Activated T-helper 17 cell treated with anti-CD3 and anti-CD28 coated beads, Interleukin-2, amount 50 U/mL, for 72 hours (primary cell): ENCODE measurements at regions not wholly inside any gene's neighbourhood (a gene's known extent, or its start where the extent isn't known, plus 50 kb on each side); places are given as distances from the start of the nearest gene placed in this dataset.
"Not testable (repeated sequence)": the region's sequence is repeated elsewhere in the genome, so short reads cannot be mapped to it uniquely, and the experiment has no call there.

Source experiments
- ATAC-seq: fragments of 150-1000 bp; cut with Tn5 transposase; replicated peaks from 2 replicates; pipeline ENCODE4 v1.10.0; 2021; ENCODE audit warnings: mild to moderate bottlenecking, moderate library complexity
- H3K27ac Mint-ChIP-seq: one replicate; pipeline ENCODE4 v1.8.0; 2022; ENCODE audit warnings: mixed read lengths
- H3K27me3 Mint-ChIP-seq: one replicate; pipeline ENCODE4 v1.8.0; 2022; ENCODE audit warnings: mixed read lengths
- H3K36me3 Mint-ChIP-seq: one replicate; pipeline ENCODE4 v1.8.0; 2022; ENCODE audit warnings: low read depth, mild to moderate bottlenecking, mixed read lengths
- H3K4me1 Mint-ChIP-seq: one replicate; pipeline ENCODE4 v1.8.0; 2022; ENCODE audit warnings: mixed read lengths
- H3K4me3 Mint-ChIP-seq: one replicate; pipeline ENCODE4 v1.8.0; 2022; ENCODE audit warnings: mild to moderate bottlenecking, mixed read lengths
- H3K9me3 Mint-ChIP-seq: one replicate; pipeline ENCODE4 v1.8.0; 2022; ENCODE audit warnings: mixed read lengths

DNA sequence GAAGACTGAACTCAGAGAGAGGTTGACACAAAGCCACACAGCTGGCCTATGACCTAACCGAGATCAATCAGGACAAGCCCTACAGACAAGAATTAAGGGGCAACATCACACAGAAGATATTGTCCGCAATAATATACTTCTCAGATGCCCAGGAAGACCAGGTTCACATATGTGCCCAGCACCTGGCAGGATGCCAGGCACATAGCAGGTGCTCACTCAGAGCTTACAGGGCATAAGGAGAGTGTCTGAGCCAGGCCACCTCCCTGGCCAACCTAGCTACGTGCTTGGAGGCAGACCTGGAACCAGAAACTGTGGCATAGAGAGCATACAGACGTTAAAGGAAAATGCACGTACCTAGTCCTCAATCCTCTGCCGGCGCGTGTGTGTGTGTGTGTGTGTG is 87.0 kb upstream of the LRFN2 start:
- Mint-ChIP-seq H3K4me3 (no peak overlapping the region), H3K27me3 (peaks cover 11% of the 10 kb centered on the region), H3K36me3 (no peaks in the 10 kb centered on the region), H3K27ac (no peak overlapping the region), H3K9me3 (peaks cover 4% of the 10 kb centered on the region), H3K4me1 (no peaks in the 10 kb centered on the region)
- ATAC-seq, result no peak

DNA sequence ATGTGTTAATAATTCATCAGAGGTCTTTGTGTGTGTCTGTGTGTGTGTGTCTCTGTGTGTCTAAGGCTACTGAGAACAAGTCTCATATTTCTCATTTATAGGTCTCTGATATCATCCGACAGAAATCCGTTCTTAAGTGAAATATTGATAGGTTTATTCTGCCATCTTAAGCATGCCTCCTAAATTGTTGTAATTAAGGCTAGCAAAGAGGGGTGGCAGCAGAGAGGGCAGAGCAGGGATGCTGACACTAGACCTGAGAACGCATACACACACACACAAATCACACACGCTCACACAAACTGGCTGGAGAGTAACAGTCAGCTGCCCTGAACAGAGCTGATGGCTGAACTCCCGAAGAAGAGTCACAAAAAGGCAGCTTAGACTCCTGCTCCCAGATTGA is 84.9 kb upstream of the LRFN2 start:
- Mint-ChIP-seq H3K36me3 (no peaks in the 10 kb centered on the region), H3K4me1 (no peaks in the 10 kb centered on the region), H3K27ac (no peak overlapping the region), H3K9me3 (no peaks in the 10 kb centered on the region), H3K4me3 (no peak overlapping the region), H3K27me3 (peaks cover 7% of the 10 kb centered on the region)
- ATAC-seq, result no peak

DNA sequence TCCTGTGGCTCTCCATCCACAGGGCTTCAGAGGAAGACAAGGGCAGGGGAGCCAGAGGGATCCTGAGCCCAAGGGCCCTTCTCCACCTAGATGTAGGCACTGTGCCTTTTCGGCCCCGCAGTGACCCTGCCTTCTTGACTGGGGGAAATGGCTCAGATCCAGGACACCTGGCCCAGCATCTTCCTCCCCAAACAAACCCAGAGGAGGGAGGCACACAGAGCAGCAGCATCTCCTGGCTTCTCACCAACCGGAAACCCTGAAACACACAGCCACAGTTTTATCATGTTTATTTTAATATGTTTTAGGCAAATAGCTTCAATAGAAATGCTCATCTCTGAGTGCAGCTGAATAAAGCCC is 84.5 kb upstream of the LRFN2 start:
- ATAC-seq, result no peak
- Mint-ChIP-seq H3K4me1 (no peaks in the 10 kb centered on the region), H3K27me3 (peaks cover 7% of the 10 kb centered on the region), H3K9me3 (no peaks in the 10 kb centered on the region), H3K27ac (no peak overlapping the region), H3K36me3 (no peaks in the 10 kb centered on the region), H3K4me3 (no peak overlapping the region)

DNA sequence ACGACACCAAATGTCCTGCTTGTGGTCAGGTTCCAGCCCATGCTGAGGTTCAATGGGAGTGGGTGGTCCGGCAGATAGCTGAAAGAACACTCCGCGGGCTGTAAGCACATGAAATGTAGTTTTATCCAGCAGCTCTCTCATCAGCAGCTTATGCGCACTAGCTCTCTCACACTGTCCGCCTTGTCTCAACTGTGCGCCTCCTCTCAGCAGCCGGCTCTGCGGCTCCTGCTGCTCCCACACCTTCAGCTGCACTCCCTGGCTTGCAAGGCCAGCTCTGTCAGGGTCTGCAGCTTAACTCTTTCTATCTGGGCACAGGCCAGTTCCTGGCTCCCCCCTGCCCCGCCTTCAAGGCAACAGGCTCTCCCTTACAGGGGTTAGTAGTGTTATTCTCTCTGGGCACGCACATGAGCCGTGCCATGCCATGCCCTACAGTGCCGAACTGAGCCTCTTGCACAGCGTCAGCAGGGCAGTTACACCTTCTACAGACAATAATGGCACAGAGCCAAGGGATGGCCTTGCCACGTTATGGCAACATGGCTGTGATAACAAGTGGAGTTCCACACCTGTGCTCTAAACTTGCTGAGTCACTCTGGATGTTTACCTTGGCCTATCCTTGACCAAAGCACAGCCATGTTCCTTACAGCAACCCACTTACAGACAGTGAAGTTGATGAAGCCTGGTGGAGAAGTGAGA is 84.0 kb upstream of the LRFN2 start:
- no peak for ATAC-seq
- Mint-ChIP-seq H3K36me3 (no peaks in the 10 kb centered on the region), H3K4me1 (no peaks in the 10 kb centered on the region), H3K27ac (no peak overlapping the region), H3K27me3 (peaks cover 4% of the 10 kb centered on the region), H3K9me3 (no peaks in the 10 kb centered on the region), H3K4me3 (no peak overlapping the region)

DNA sequence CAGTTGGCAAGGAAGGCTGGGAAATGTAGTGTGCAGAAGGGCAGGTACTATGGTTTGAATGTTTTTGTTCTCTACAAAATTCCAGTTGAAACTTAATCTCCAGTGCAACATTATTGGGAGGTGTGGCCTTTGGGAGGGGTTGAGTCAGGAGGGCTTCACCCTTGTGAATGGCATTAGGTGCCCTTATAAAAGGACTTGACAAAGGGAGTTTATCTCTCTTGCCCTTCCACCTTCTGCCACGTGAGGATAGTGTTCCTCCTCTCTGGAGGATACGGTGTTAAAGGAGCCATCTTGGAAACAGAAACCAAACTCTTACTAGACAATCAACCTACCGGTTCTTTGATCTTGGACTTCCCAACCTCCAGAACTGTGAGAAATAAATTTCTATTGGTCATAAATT is 82.2 kb upstream of the LRFN2 start:
- H3K4me1 Mint-ChIP-seq, result no peaks in the 10 kb centered on the region
- peaks cover 8% of the 10 kb centered on the region for H3K27me3 Mint-ChIP-seq
- no peak for ATAC-seq
- peaks cover 10% of the 10 kb centered on the region for H3K9me3 Mint-ChIP-seq
- no peak overlapping the region for H3K4me3 Mint-ChIP-seq
- no peaks in the 10 kb centered on the region for H3K36me3 Mint-ChIP-seq
- no peak overlapping the region for H3K27ac Mint-ChIP-seq

DNA sequence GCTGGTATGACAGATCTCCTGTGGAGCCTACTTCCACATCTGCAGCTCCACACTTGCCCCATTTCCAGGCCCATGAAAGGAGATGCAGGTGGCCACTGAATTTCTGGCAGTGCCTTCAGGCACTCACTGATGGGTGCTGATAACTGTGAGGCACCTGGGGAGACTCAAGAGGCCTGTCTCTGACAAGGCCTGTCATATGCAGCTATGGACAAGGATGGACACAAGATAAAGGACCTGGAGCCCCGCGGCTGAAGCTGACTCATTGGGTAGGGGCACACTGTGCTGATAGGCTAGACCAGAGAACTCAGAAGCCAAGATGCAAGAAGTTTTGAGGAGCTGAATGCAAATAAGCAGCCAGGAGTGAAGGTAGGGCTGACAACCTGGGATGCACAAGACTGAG is 81.0 kb upstream of the LRFN2 start:
- Mint-ChIP-seq H3K4me3 (no peak overlapping the region), H3K9me3 (peaks cover 14% of the 10 kb centered on the region), H3K27ac (no peak overlapping the region), H3K27me3 (peaks cover 8% of the 10 kb centered on the region), H3K36me3 (no peaks in the 10 kb centered on the region), H3K4me1 (no peaks in the 10 kb centered on the region)
- no peak for ATAC-seq

DNA sequence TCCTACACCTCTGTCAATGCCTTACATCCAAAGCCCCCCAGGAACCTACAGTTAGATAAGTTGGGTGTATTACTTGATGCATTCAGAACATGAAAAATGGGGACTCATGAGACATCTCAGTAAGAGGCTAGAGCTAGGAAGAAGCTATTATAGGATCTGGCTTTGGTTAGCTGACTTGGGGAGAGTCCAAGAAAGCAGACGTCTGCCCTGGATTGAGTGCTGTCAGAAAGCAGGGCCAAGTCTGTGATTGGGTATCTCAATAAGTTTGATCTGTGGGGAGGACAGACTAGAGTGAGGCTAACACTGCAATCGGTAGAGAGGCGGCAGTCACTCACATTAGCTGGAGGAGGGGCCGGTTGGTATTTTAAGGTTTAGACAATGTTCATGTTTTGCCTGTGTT is 79.4 kb upstream of the LRFN2 start:
- Mint-ChIP-seq H3K27ac (no peak overlapping the region), H3K4me1 (no peaks in the 10 kb centered on the region), H3K4me3 (no peak overlapping the region), H3K36me3 (no peaks in the 10 kb centered on the region), H3K27me3 (peaks cover 8% of the 10 kb centered on the region), H3K9me3 (peaks cover 14% of the 10 kb centered on the region)
- no peak for ATAC-seq

DNA sequence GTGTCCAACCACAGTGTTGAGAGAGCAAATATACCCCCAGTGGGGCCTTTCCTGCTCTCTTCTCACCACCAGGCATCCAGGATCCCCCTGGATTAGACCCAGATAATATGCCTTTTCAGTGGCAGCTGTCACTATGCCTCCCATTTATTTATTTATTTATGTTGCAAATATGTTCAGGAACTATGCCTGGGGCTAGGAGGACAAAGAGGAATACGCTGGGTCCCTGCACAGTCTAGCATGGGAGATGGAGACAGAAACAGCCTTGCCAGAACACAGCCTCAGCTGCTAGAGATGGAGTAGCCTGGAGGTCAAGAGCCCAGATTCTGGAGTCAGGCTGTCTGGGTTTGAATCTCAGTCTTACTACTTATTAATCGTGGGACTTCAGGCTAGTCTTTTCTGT is 74.6 kb upstream of the LRFN2 start:
- no peak overlapping the region for H3K4me3 Mint-ChIP-seq
- peaks cover 14% of the 10 kb centered on the region for H3K9me3 Mint-ChIP-seq
- H3K36me3 Mint-ChIP-seq, result no peaks in the 10 kb centered on the region
- H3K27ac Mint-ChIP-seq, result no peak overlapping the region
- ATAC-seq, result no peak
- H3K4me1 Mint-ChIP-seq, result no peaks in the 10 kb centered on the region
- H3K27me3 Mint-ChIP-seq, result peaks cover 7% of the 10 kb centered on the region

DNA sequence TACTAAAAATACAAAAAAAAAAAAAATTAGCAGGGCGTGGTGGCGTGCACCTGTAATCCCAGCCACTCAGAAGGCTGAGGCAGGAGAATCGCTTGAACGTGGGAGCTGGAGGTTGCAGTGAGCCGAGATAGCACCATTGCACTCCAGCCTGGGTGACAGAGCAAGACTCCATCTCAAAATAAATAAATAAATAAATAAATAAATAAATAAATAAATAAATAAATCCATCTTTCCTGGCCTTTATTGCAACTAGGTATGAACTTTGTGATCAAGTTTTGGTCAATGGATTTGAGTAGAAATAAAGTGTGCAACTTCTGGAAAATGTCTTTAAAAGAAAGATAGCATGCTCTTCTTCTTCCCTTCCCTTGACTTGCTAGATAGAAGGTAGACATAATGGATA is 69.6 kb upstream of the LRFN2 start:
- not testable (repeated sequence) for H3K36me3 Mint-ChIP-seq, H3K27ac Mint-ChIP-seq, H3K27me3 Mint-ChIP-seq, H3K4me1 Mint-ChIP-seq, H3K9me3 Mint-ChIP-seq, H3K4me3 Mint-ChIP-seq, ATAC-seq

DNA sequence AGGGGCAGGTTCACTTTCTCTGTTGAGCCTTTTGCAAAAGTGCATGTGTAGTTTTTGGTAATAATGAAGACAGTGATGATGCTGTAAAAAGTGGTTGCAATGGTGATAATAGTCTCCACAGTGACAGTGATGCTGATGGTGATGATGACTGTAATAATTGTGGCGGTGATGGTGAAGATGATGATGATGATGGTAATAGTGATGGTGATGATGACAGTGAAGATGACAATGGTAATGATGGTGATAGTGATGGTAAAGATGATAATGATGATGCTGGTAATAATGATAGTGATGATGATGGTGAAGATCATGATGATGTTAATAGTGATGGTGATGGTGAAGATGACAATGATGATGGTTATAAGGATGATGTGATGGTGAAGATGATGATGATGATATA is 67.7 kb upstream of the LRFN2 start:
- no peak overlapping the region for H3K27ac Mint-ChIP-seq
- H3K4me3 Mint-ChIP-seq, result no peak overlapping the region
- H3K27me3 Mint-ChIP-seq, result peaks cover 6% of the 10 kb centered on the region
- no peaks in the 10 kb centered on the region for H3K4me1 Mint-ChIP-seq
- H3K36me3 Mint-ChIP-seq, result no peaks in the 10 kb centered on the region
- ATAC-seq, result no peak
- H3K9me3 Mint-ChIP-seq, result no peaks in the 10 kb centered on the region

DNA sequence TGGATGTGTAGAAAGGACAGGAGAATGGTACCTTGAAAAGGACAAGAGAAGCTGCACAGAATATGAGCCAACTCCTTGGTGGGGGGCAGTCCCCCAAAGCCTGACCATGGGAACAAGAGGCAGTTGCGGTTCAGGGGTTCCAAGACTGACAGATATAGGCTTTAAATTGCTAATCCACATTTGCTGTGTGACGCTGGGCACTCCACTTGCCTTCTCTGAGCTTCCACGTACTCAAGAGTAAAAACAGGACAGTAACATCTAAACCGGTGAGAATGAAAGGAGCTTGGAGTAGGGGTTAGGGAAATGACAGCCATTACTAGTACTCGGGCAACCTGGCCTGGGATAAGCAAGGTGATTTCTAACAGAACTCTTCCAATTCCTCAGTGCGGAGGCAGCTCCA is 57.9 kb upstream of the LRFN2 start:
- ATAC-seq, result no peak
- Mint-ChIP-seq H3K4me1 (peaks cover 3% of the 10 kb centered on the region), H3K4me3 (no peak overlapping the region), H3K36me3 (no peaks in the 10 kb centered on the region), H3K27me3 (peaks cover 19% of the 10 kb centered on the region), H3K27ac (no peak overlapping the region), H3K9me3 (no peaks in the 10 kb centered on the region)

DNA sequence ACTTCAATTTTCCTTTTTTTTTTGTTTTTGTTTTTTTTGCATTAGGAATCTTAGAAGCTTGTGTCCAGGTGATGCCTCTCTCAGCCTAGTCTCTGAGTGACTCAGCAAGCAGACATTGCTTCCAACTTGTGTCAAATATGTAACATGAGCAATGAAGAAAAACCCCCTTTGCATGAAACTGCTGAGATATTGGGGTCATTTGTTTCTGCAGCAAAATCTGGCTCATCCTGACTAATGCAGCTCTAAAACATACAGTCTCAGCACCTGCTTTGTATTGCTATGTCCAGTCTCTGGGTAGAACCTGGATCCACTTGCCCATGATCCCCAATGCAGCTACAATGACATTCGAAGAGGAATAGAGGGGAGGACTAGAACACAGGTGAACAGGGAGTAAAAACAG is 55.7 kb upstream of the LRFN2 start:
- Mint-ChIP-seq H3K4me1 (peaks cover 3% of the 10 kb centered on the region), H3K9me3 (no peaks in the 10 kb centered on the region), H3K27ac (no peak overlapping the region), H3K36me3 (no peaks in the 10 kb centered on the region), H3K27me3 (peaks cover 6% of the 10 kb centered on the region), H3K4me3 (no peak overlapping the region)
- ATAC-seq, result no peak

DNA sequence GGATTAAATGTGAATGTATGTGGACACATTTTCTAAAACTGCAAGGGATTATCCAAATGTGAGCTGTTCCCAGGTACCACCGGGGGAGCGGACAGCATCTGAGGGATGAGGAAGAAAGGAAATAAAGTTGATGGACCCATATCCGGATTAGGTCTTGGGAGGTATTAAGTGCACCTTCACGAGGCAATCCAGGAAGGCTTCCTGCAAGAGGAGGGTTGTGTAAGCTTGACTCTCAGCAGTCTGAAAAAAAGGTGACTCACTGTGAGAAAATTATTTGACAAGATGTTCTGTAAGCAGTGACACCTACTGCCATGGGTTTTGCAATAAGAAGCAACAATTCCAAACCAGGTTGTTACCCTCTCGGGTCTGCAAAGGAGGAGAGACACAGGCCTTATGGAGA is 55.0 kb upstream of the LRFN2 start:
- Mint-ChIP-seq H3K9me3 (no peaks in the 10 kb centered on the region), H3K27me3 (peaks cover 6% of the 10 kb centered on the region), H3K4me3 (no peak overlapping the region), H3K4me1 (peaks cover 3% of the 10 kb centered on the region), H3K36me3 (no peaks in the 10 kb centered on the region), H3K27ac (no peak overlapping the region)
- ATAC-seq, result no peak

DNA sequence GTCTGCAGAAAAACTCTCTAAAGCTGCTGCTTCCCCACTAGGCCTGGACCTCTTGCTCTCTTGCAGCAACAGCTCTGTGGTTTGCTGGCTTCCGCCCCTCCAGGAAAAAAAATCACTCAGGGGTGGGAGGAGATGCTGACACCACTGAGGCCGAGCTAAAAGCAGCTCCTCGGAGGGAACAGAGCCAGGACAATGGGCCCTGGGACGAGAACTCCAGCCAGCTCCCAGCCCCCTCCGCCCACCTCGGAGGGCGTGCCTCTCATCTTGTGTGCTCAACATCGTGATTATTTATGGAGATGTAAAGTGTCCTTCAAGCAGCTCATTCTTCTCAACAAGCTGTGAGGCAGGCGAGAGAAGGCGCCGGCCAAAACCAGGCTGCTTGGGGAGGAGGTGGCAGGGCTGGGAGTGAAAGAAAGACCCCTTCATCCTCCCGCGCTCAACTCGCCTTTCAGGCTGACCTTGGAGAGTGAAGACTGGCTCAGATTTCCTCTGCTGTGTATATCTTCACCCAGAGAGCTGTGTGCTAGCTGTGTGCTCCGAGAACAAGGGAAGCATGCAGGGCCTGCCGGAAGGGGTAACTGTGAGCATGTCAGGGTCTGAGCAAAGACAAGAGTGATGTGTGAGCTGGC is 53.5 kb upstream of the LRFN2 start:
- peaks cover 3% of the 10 kb centered on the region for H3K4me1 Mint-ChIP-seq
- H3K27ac Mint-ChIP-seq, result peak overlapping the region; percentile 39
- peak overlapping the region; percentile 16 for H3K4me3 Mint-ChIP-seq
- H3K27me3 Mint-ChIP-seq, result peaks cover 6% of the 10 kb centered on the region
- no peaks in the 10 kb centered on the region for H3K36me3 Mint-ChIP-seq
- ATAC-seq, result peak; percentile 19
- no peaks in the 10 kb centered on the region for H3K9me3 Mint-ChIP-seq
